ENCODE measurements at regions not wholly inside any gene's neighbourhood (a gene's known extent, or its start where the extent isn't known, plus 50 kb on each side); places are given as distances from the start of the nearest gene placed in this dataset.
"Not testable (repeated sequence)": the region's sequence is repeated elsewhere in the genome, so short reads cannot be mapped to it uniquely, and the experiment has no call there.

DNA sequence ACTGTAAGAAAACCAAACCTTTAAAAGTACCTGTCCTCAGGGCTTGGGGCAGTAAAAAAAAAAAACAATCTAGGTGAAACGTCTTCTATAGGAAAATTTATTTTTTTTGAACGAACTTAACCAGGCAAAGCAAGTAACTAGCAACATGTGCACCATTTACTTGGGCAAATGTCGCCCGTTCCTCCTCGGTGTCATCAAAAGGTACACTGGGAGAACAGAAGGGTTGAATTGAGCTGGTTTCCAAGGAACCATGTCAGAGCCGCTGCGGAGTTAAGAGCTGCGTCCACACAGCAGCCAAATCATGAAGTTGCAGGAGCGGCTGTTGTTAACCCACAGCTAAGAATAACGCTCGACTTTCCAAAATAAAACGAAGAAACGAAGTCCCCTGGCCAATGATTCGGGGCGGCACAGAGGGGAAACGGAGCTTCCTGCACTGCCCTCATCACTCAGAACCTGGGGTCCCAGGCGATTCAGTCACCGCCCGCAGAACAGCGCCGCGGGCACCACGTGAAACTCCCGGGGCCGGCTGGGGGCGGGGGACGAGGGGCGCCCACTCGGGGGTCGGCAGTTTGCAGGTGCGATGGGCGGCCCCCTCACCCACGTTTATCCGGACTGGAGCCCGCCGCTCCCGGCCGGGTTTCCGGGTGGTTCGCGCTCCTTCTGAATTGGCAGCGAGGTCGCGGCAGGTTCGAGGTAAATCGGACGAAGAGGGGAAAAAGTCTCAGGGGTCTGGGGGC, 53.6 kb upstream of the PLGLB1 start:
- H4K20me1 ChIP-seq (replicated peaks; ENCODE audit: control insufficient read depth, extremely low read depth, insufficient read depth, low read length); H3K4me1 ChIP-seq (ENCODE audit: control insufficient read depth, extremely low read depth, insufficient read depth, low read length); H3K9ac ChIP-seq (replicated peaks; ENCODE audit: extremely low read depth, insufficient read depth, low read length); dilution Hi-C loops (cut with MboI; ENCODE audit: extremely low pct_ligation_motif_present, low sequenced_read_pairs); H3K9me1 ChIP-seq (replicated peaks; ENCODE audit: control insufficient read depth, extremely low read depth, insufficient read depth, low read length); H3K9me3 ChIP-seq (replicated peaks; ENCODE audit: control insufficient read depth, insufficient read depth, low read length); POLR2A ChIA-PET; H3K79me2 ChIP-seq (ENCODE audit: control insufficient read depth, insufficient read depth, low read length); H3K36me3 ChIP-seq (ENCODE audit: control insufficient read depth in 2 of 2, extremely low read depth in 1 of 2, insufficient read depth in 2 of 2, low read length in 2 of 2); CTCF ChIA-PET; H2AFZ ChIP-seq (ENCODE audit: low read depth, low read length); H3K27ac ChIP-seq (ENCODE audit: insufficient read depth, low read depth, low read length); H3K27me3 ChIP-seq (ENCODE audit: control insufficient read depth in 2 of 2, insufficient read depth in 2 of 2, low read length in 2 of 2); intact Hi-C loops (cut with micrococcal nuclease): not testable (repeated sequence)
- DNase-seq (ENCODE audit: low read depth, low spot score), result peak; percentile 2
- Histone ChIP-seq H3K4me3 (replicated peaks in 1 of 3; ENCODE audit: insufficient read depth in 1 of 3, low read depth in 1 of 3, low read length in 3 of 3) (peak overlapping the region; percentile 41 to 69 (median 58)), H3K4me2 (ENCODE audit: insufficient read depth, low read length) (peak overlapping the region; percentile 67)
- TSS peak; percentile 18 for BruUV-seq (replicated peaks)
- peak; percentile 62 for FAIRE-seq

DNA sequence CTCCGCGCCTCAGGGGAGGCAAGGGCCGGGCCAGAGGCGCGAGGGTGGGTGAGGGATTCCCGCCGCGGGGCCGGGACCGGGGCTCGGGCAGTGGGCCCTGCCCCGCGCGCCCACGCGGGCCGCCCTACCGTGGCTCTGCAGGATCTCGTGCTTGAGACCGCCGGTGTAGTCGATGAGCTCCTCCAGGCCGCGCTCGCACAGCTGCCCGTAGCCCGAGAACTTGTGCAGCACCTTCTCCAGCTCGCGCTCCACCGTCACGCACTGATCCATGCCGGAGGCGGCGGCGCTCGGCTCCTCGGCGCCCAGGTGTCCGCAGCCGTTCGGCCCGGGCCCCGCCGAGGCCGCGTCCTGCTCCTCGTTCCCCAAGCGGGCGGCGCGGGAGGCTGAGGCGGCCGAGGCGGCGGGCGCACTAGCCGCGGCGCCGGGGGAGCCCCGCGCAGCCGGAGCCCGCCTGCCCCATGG, 54.2 kb upstream of the PLGLB1 start:
- H3K79me2 ChIP-seq (ENCODE audit: control insufficient read depth, insufficient read depth, low read length); intact Hi-C loops (cut with micrococcal nuclease); dilution Hi-C loops (cut with MboI; ENCODE audit: extremely low pct_ligation_motif_present, low sequenced_read_pairs); CTCF ChIA-PET; H3K36me3 ChIP-seq (ENCODE audit: control insufficient read depth in 2 of 2, extremely low read depth in 1 of 2, insufficient read depth in 2 of 2, low read length in 2 of 2); FAIRE-seq; POLR2A ChIA-PET; H4K20me1 ChIP-seq (replicated peaks; ENCODE audit: control insufficient read depth, extremely low read depth, insufficient read depth, low read length); H3K4me1 ChIP-seq (ENCODE audit: control insufficient read depth, extremely low read depth, insufficient read depth, low read length); H2AFZ ChIP-seq (ENCODE audit: low read depth, low read length); H3K9ac ChIP-seq (replicated peaks; ENCODE audit: extremely low read depth, insufficient read depth, low read length); H3K4me2 ChIP-seq (ENCODE audit: insufficient read depth, low read length); BruUV-seq (replicated peaks); H3K9me1 ChIP-seq (replicated peaks; ENCODE audit: control insufficient read depth, extremely low read depth, insufficient read depth, low read length); H3K9me3 ChIP-seq (replicated peaks; ENCODE audit: control insufficient read depth, insufficient read depth, low read length); H3K27me3 ChIP-seq (ENCODE audit: control insufficient read depth in 2 of 2, insufficient read depth in 2 of 2, low read length in 2 of 2): not testable (repeated sequence)
- H3K4me3 ChIP-seq (replicated peaks in 1 of 3; ENCODE audit: insufficient read depth in 1 of 3, low read depth in 1 of 3, low read length in 3 of 3), result peak overlapping the region; percentile 41 to 69 (median 59)
- peak; percentile 41 for DNase-seq (ENCODE audit: low read depth, low spot score)
- H3K27ac ChIP-seq (ENCODE audit: insufficient read depth, low read depth, low read length), result peak overlapping the region; percentile 59

DNA sequence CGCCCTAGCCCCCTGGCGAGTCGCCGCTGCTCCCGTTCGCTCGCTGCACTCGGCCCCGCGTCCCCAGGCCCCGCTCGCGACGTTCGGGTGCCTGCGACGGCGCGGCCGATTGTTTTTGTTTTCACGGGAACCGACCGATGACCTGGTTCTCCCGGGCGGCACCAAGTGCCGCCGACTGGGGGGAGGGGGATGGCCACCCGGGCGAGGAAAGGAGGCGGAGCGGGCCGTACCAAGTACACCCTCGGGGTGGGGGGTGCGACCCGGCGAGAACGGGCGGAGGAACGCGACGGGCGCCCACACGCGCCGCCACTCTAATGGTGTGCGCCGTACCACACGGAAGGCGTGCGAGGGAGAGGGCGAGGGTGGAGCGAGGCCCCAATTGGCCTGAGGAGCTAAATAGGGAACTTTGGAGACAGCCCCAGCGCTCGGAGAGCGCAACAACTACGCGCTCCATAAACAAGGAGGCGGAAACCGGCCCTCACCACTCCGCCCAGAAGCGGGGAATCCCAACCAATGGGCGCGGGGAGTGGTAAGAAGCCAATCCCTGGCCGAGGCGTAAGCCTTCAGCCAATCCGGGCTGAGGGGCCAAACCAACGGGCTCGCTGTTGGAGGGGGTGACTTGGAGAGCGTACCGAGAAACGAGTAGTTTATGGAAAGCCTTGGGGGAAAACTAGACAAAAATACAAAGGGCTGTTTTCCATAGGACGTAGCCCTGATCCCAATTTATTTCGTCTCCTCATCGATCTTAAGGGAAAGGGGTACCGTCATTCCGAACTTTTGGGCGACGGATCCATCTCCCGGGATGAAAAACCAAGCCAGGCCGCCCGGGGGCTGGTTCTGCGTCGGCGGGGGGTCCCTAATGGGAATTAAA, 54.8 kb upstream of the PLGLB1 start:
- H3K4me1 ChIP-seq (ENCODE audit: control insufficient read depth, extremely low read depth, insufficient read depth, low read length); dilution Hi-C loops (cut with MboI; ENCODE audit: extremely low pct_ligation_motif_present, low sequenced_read_pairs); H3K9me3 ChIP-seq (replicated peaks; ENCODE audit: control insufficient read depth, insufficient read depth, low read length); CTCF ChIA-PET; BruUV-seq (replicated peaks); H3K36me3 ChIP-seq (ENCODE audit: control insufficient read depth in 2 of 2, extremely low read depth in 1 of 2, insufficient read depth in 2 of 2, low read length in 2 of 2); H3K79me2 ChIP-seq (ENCODE audit: control insufficient read depth, insufficient read depth, low read length); H4K20me1 ChIP-seq (replicated peaks; ENCODE audit: control insufficient read depth, extremely low read depth, insufficient read depth, low read length); H3K27me3 ChIP-seq (ENCODE audit: control insufficient read depth in 2 of 2, insufficient read depth in 2 of 2, low read length in 2 of 2); intact Hi-C loops (cut with micrococcal nuclease); H3K9me1 ChIP-seq (replicated peaks; ENCODE audit: control insufficient read depth, extremely low read depth, insufficient read depth, low read length); POLR2A ChIA-PET: not testable (repeated sequence)
- Histone ChIP-seq H3K4me3 (replicated peaks in 1 of 3; ENCODE audit: insufficient read depth in 1 of 3, low read depth in 1 of 3, low read length in 3 of 3) (peak overlapping the region; percentile 7 to 69 (median 36)), H3K4me2 (ENCODE audit: insufficient read depth, low read length) (peak overlapping the region; percentile 2), H3K27ac (ENCODE audit: insufficient read depth, low read depth, low read length) (peak overlapping the region; percentile 59), H3K9ac (replicated peaks; ENCODE audit: extremely low read depth, insufficient read depth, low read length) (peak overlapping the region; percentile 41), H2AFZ (ENCODE audit: low read depth, low read length) (peak overlapping the region; percentile 10)
- FAIRE-seq (peak; percentile 96), DNase-seq (ENCODE audit: low read depth, low spot score) (peak; percentile 82)

DNA sequence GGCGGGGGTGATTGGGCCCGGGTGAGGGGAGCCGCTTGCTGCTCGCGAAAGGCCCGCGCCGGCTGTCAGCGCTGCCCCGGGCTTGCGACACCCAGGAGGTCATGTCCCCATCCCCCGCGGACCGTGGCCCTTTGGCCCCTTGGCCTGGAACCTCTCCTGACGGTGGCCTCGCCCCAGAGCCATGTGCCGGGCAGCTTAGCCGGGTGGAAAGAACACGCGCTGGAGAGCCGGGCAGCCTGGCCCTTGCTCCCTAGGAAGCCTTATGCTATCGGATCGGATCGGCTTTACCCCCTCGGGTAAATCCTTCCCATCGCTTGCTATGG, 55.4 kb upstream of the PLGLB1 start:
- DNase-seq (ENCODE audit: low read depth, low spot score); H3K9me3 ChIP-seq (replicated peaks; ENCODE audit: control insufficient read depth, insufficient read depth, low read length); H3K27me3 ChIP-seq (ENCODE audit: control insufficient read depth in 2 of 2, insufficient read depth in 2 of 2, low read length in 2 of 2); H4K20me1 ChIP-seq (replicated peaks; ENCODE audit: control insufficient read depth, extremely low read depth, insufficient read depth, low read length); H2AFZ ChIP-seq (ENCODE audit: low read depth, low read length); H3K9me1 ChIP-seq (replicated peaks; ENCODE audit: control insufficient read depth, extremely low read depth, insufficient read depth, low read length); H3K4me1 ChIP-seq (ENCODE audit: control insufficient read depth, extremely low read depth, insufficient read depth, low read length); dilution Hi-C loops (cut with MboI; ENCODE audit: extremely low pct_ligation_motif_present, low sequenced_read_pairs); CTCF ChIA-PET; H3K79me2 ChIP-seq (ENCODE audit: control insufficient read depth, insufficient read depth, low read length); intact Hi-C loops (cut with micrococcal nuclease); POLR2A ChIA-PET; H3K36me3 ChIP-seq (ENCODE audit: control insufficient read depth in 2 of 2, extremely low read depth in 1 of 2, insufficient read depth in 2 of 2, low read length in 2 of 2): not testable (repeated sequence)
- peak; percentile 54 for FAIRE-seq
- H3K4me2 ChIP-seq (ENCODE audit: insufficient read depth, low read length), result peak overlapping the region; percentile 2
- peak overlapping the region; percentile 41 for H3K9ac ChIP-seq (replicated peaks; ENCODE audit: extremely low read depth, insufficient read depth, low read length)
- H3K4me3 ChIP-seq (replicated peaks in 1 of 3; ENCODE audit: insufficient read depth in 1 of 3, low read depth in 1 of 3, low read length in 3 of 3), result peak overlapping the region in 2 of 3 experiments; percentile 23 to 55
- BruUV-seq (replicated peaks), result TSS peak; percentile 94
- peak overlapping the region; percentile 14 for H3K27ac ChIP-seq (ENCODE audit: insufficient read depth, low read depth, low read length)
